ENCODE measurements at regions not wholly inside any gene's neighbourhood (a gene's known extent, or its start where the extent isn't known, plus 50 kb on each side); places are given as distances from the start of the nearest gene placed in this dataset.
"Not testable (repeated sequence)": the region's sequence is repeated elsewhere in the genome, so short reads cannot be mapped to it uniquely, and the experiment has no call there.

- no peak for DNase-seq
These were observed 329.0 kb upstream of the TMTC4 start for GRCh38 chr13:101003566-101003965.

DNA sequence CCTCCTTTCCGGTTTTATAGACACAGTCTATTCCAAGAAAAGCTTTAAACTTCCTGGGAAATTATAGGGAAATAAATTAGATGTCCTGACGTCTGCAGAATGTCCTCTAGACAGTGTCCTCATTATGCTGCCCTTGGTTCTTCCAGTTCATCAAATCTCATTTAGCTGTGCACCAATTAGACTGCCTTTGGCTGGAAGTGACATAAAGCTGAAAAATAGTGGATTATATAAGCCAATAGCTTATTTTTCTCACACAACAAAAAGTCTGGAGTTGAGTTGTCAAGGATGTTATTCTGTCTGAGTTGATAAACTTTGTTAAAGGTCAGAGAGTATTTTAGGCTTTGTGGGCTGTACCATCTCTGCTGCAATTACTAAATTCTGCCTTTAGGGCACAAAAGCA, 314.8 kb upstream of the TMTC4 start:
- DNase-seq: no peak

DNA sequence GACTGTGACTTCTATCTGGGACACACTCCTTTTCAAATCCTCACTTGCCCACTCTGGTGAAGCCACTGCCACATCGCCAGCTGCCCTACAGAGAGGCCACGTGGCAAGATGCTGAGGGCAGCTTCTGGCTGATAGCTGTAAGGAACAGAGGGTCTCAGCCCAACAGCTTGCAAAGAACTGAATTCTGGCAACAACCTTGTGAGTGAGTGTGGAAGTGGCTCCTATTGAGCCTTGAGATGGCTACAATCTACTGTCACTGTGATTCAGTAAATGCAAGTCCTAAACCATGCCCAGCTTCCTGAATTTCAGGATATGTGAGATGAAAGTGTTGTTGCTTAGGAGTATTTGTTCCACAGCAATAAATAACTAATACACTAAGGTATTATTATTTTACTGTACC, 314.3 kb upstream of the TMTC4 start:
- DNase-seq: no peak

DNA sequence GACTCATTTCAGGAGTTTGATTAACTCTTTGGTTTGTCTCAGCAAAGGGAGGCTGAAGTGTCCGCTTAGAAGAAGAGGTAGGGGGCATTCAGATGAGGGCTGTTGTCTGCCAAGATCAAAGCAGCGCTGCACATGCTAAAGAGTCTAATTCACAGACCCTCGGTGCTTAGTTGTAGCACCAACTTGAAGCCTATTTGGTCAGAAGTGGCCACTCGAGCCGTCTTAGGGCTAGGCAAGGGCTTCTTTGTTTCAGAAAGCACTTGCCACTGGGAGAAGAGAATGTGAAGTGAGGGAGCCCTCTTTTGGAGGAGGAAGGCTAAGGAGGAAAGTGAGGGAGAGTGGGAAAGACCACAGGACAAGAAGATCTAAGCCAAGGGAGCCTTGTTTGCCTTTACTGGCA, 313.4 kb upstream of the TMTC4 start:
- no peak for DNase-seq

GRCh38 chr13:100986571-100986970, 312.0 kb upstream of the TMTC4 start:
- DNase-seq: no peak

DNA sequence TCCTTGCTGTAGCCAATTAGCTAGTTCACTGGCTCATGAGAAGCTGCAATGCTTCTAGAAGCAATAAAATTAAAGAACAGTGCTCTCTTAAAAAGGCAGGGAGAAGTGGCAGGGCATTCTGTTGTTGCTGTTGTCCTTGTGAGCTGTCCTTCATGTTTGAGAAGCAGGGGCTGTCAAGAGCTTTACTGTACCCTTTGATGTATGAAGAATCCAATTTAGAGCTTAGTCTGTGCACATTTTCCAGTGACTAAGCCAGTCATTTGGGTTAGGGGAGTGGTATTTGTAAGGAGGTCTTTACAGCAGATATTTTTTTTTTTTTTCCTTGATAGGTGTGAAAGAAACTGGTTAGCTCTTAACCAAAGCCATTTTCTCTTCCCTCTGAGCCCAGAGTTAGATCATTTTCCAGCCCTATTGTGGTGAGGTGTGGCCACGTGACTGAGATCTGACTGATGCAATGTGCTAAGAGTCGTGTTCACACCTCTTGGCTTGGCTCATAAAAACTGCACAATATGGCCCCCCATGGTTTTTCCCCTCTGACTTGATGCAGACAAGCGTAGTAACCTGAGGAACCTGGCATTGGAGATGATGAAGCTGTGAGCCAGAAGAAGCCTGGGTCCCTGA, 309.6 kb upstream of the TMTC4 start:
- peak; percentile 31 for DNase-seq

- peak; percentile 94 for DNase-seq
These were observed 308.5 kb upstream of the TMTC4 start for GRCh38 chr13:100983111-100983510.

DNA sequence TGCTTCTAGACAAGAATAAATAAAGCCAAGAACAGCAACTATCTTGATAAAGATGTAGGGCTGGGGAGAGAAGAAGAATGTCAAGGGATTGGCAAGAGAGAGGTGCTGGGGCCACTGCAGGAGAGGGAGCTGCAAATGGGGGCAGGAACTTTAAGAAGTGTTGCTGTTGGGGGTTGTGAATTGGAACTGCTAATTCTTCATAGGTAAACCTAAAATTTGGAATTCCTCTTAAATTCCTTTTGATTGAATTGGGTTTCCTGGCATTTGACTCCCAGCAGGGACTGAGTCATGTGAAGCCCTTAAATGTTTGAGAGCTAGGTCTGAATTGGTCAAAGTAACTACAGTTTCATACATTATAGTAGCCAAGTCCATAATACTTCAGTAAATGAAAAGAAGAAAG, 305.6 kb upstream of the TMTC4 start:
- no peak for DNase-seq

- no peak for DNase-seq
These were observed 303.2 kb upstream of the TMTC4 start for GRCh38 chr13:100977841-100978240.

GRCh38 chr13:100976993-100977392, 302.4 kb upstream of the TMTC4 start:
- DNase-seq: no peak

GRCh38 chr13:100975666-100976065, 301.1 kb upstream of the TMTC4 start:
- not testable (repeated sequence) for DNase-seq

DNA sequence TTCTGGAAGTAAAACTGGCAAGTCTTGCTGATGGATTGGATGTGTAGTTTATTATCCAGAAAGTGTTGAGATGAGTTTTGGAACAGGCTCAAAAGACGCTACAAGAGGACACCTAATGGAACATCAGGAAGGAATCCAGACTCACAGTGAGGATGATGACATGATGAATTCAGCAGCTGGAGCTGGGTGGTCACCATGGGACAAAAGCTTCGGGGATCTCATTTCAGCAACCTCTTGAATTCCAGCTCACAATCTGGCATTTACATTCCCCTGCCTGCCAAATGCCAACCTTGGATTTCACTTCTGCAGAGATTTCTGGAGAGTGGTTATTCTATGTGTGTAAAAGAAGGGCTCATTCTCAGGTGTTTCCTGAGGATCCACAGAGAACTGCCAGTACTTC, 288.0 kb upstream of the TMTC4 start:
- DNase-seq: no peak

GRCh38 chr13:100961186-100961585, 286.6 kb upstream of the TMTC4 start:
- DNase-seq: no peak

GRCh38 chr13:100958831-100959230, 284.2 kb upstream of the TMTC4 start:
- DNase-seq: no peak

DNA sequence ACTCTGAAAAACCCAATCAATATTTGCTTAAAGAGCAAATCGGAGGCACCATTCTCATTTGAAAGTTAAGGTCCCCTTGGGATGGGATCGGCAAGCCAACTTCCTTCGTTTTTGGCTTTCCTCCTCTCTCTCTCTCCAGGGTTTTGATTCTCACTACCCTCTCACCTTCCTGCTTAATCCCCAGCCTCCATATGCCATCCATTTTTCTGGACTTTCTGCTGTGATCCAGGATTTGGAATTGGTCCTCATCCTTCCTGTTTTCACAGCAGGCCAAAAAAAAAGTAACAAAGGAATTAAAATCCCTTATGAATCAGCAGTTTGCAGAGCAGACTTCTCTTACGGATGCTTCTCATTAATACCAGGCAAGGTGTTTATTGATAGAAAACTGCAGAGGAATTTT, 283.1 kb upstream of the TMTC4 start:
- no peak for DNase-seq

DNA sequence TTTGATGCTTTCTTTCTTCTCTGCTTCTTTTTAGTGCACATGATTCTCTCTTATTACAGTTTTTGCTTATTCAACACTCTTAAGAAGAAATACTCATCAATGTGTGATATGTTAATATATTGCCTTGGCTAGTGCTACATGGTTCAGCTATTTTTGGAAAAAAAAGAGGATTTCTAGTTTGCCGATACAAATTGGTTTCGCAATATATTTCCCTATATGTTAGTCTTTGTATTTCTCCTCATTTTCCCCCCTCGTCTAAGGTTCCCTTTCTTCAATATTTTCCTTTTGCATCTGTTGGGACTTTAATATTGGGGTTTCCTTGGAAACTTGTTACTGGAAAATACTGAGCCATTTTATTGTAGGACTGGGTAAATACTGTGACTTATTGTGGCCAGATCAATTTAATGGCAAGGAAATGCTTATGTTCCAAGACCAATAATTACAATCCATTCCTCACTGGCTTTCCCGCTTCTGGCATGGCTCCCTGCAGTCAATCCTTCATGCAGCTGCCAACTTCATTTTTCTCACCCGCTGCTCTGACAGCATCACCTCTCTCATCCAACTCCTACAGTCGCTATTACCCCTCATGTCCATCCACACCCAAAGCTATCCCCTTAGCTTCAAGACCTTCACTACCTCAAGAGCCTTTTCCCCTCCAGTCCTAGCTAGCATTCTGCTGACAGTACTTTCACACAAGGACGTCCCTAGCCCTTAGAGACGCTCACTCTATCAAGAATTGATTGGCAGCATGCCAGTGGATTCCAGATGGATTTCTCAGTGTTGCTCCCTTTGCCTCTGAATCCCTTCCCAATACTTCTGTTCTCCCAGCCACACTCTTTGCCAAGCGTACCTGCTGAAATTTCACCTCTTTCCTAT, 280.1 kb upstream of the TMTC4 start:
- DNase-seq: peak; percentile 89

GRCh38 chr13:100951016-100951415, 276.4 kb upstream of the TMTC4 start:
- no peak for DNase-seq

- DNase-seq: not testable (repeated sequence)
These were observed 274.3 kb upstream of the TMTC4 start for GRCh38 chr13:100948937-100949336.

GRCh38 chr13:100946588-100946987, 272.0 kb upstream of the TMTC4 start:
- DNase-seq: no peak

DNA sequence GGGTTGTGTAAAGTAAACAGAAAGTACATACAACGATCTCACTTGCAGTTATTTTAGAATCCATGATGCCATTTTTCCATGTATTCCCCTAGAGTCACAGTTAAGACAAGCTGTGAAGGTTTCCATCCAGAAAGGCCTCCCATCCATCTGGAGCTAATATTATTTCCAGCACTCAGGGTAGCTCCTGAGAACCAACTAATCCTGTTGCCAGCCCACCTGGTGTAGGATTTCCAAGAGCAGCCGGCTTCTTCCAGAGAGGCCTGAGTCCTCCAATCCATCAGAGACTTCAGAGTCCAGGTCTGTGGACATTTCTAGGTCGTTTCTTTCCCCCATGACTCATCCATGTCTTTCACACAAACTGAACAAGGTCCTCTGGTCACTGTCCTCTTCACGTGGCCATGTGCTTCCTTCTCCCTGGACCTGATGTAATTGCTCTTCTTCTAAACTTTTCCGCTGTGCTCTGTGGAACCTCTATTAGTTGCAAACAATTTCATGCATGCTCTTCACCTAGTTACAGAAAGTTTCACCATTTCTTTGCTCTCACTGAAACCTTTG, 270.3 kb upstream of the TMTC4 start:
- DNase-seq: no peak

GRCh38 chr13:100942742-100943141, 268.1 kb upstream of the TMTC4 start:
- no peak for DNase-seq

- no peak for DNase-seq
These were observed 267.1 kb upstream of the TMTC4 start for GRCh38 chr13:100941377-100942368.

DNA sequence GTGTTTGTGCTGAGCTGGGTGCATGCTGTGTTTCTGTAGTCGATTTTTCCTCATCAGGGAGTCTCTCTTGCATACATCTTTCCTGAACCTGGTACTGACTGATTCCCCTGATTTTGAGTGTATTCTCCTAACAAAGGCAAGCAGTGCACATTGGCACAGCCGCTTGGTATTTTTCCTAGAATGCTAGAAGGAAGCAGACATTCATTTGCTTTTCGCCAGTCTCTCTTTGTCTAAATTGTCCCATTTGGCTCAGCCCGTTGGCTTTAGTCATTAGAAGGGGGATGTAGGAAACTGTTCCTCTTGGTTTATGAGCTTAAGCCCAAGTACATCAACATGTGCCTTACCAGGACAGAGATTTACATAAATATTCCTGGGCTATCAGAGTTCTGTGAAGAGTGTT, 266.1 kb upstream of the TMTC4 start:
- DNase-seq: no peak
